Ishikawa (cell line): ENCODE measurements at regions not wholly inside any gene's neighbourhood (a gene's known extent, or its start where the extent isn't known, plus 50 kb on each side); places are given as distances from the start of the nearest gene placed in this dataset.

Experiments used
- CEBPB ChIP-seq: IDR thresholded peaks from 2 replicates; pipeline ENCODE4 v1.6.1; 2012
- CREB1 ChIP-seq: IDR thresholded peaks from 2 replicates; pipeline ENCODE4 v1.6.1; 2012; ENCODE audit warnings: low read depth
- FOXM1 ChIP-seq: IDR thresholded peaks from 2 replicates; pipeline ENCODE4 v1.6.1; 2012; ENCODE audit warnings: low read depth, borderline replicate concordance
- MAX ChIP-seq: IDR thresholded peaks from 2 replicates; pipeline ENCODE4 v1.6.1; 2012
- NFIC ChIP-seq: IDR thresholded peaks from 2 replicates; pipeline ENCODE4 v1.6.1; 2012
- REST ChIP-seq: IDR thresholded peaks from 2 replicates; pipeline ENCODE4 v1.6.1; 2012; ENCODE audit warnings: low read depth, mild to moderate bottlenecking
- TAF1 ChIP-seq: IDR thresholded peaks from 2 replicates; pipeline ENCODE4 v1.6.1; 2012; ENCODE audit warnings: low read depth, mild to moderate bottlenecking
- TEAD4 ChIP-seq: IDR thresholded peaks from 2 replicates; pipeline ENCODE4 v1.6.1; 2012
- USF1 ChIP-seq: IDR thresholded peaks from 2 replicates; pipeline ENCODE4 v1.6.1; 2012
- YY1 ChIP-seq: IDR thresholded peaks from 2 replicates; pipeline ENCODE4 v1.6.1; 2012; ENCODE audit warnings: low read depth
- ZBTB7A ChIP-seq: IDR thresholded peaks from 2 replicates; pipeline ENCODE4 v1.6.1; 2012; ENCODE audit warnings: low read depth

- TF ChIP-seq TAF1: no peak
- TF ChIP-seq NFIC: no peak
- no peak for TF ChIP-seq FOXM1
- no peak for TF ChIP-seq YY1
- no peak for TF ChIP-seq MAX
- TF ChIP-seq CREB1: no peak
- TF ChIP-seq TEAD4: no peak
- TF ChIP-seq ZBTB7A: no peak
- TF ChIP-seq REST: no peak
- TF ChIP-seq CEBPB: no peak
- no peak for TF ChIP-seq USF1
These were observed 191.3 kb downstream of the DMAC1 start for GRCh38 chr9:7608261-7608660.
